ENCODE measurements at regions not wholly inside any gene's neighbourhood (a gene's known extent, or its start where the extent isn't known, plus 50 kb on each side); places are given as distances from the start of the nearest gene placed in this dataset.

GRCh38 chr18:56224669-56225561 is 413.5 kb downstream of the TXNL1 start:
- DNase-seq (ENCODE audit: low spot score), result no peak

- DNase-seq (ENCODE audit: low spot score), result no peak
These were observed 417.0 kb downstream of the TXNL1 start for GRCh38 chr18:56221195-56222065.

GRCh38 chr18:56217406-56217805 is 421.0 kb downstream of the TXNL1 start:
- DNase-seq (ENCODE audit: low spot score), result no peak

GRCh38 chr18:56214706-56215105 is 423.7 kb downstream of the TXNL1 start:
- no peak for DNase-seq (ENCODE audit: low spot score)

GRCh38 chr18:56210520-56210919 is 427.9 kb downstream of the TXNL1 start:
- no peak for DNase-seq (ENCODE audit: low spot score)

GRCh38 chr18:56207989-56208388 is 430.4 kb downstream of the TXNL1 start:
- DNase-seq (ENCODE audit: low spot score), result no peak

GRCh38 chr18:56204052-56204451 is 434.3 kb downstream of the TXNL1 start:
- DNase-seq (ENCODE audit: low spot score), result no peak

GRCh38 chr18:56202678-56203077 is 435.7 kb downstream of the TXNL1 start:
- no peak for DNase-seq (ENCODE audit: low spot score)

- DNase-seq (ENCODE audit: low spot score), result peak; percentile 67
These were observed 437.9 kb downstream of the TXNL1 start for GRCh38 chr18:56200381-56200911.

GRCh38 chr18:56199580-56200330 is 438.6 kb downstream of the TXNL1 start:
- DNase-seq (ENCODE audit: low spot score), result no peak

GRCh38 chr18:56197241-56197859 is 441.0 kb downstream of the TXNL1 start:
- peak; percentile 12 for DNase-seq (ENCODE audit: low spot score)

- peak; percentile 3 for DNase-seq (ENCODE audit: low spot score)
These were observed 441.7 kb downstream of the TXNL1 start for GRCh38 chr18:56196495-56197225.

- no peak for DNase-seq (ENCODE audit: low spot score)
These were observed 447.1 kb downstream of the TXNL1 start for GRCh38 chr18:56191334-56191733.

GRCh38 chr18:56189615-56190014 is 448.8 kb downstream of the TXNL1 start:
- no peak for DNase-seq (ENCODE audit: low spot score)

- no peak for DNase-seq (ENCODE audit: low spot score)
These were observed 449.7 kb downstream of the TXNL1 start for GRCh38 chr18:56188529-56189275.

- no peak for DNase-seq (ENCODE audit: low spot score)
These were observed 452.1 kb downstream of the TXNL1 start for GRCh38 chr18:56186319-56186718.

- no peak for DNase-seq (ENCODE audit: low spot score)
These were observed 453.3 kb downstream of the TXNL1 start for GRCh38 chr18:56185126-56185525.

GRCh38 chr18:56176751-56177150 is 461.6 kb downstream of the TXNL1 start:
- DNase-seq (ENCODE audit: low spot score), result no peak

GRCh38 chr18:56175330-56176001 is 462.9 kb downstream of the TXNL1 start:
- DNase-seq (ENCODE audit: low spot score), result no peak
